HS-27A (cell line): ENCODE measurements at regions not wholly inside any gene's neighbourhood (a gene's known extent, or its start where the extent isn't known, plus 50 kb on each side); places are given as distances from the start of the nearest gene placed in this dataset.

Experiments
- DNase-seq: peaks from one replicate; pipeline ENCODE4 v3.0.0-alpha.2; 2012; ENCODE audit warnings: low read depth, missing footprints

DNA sequence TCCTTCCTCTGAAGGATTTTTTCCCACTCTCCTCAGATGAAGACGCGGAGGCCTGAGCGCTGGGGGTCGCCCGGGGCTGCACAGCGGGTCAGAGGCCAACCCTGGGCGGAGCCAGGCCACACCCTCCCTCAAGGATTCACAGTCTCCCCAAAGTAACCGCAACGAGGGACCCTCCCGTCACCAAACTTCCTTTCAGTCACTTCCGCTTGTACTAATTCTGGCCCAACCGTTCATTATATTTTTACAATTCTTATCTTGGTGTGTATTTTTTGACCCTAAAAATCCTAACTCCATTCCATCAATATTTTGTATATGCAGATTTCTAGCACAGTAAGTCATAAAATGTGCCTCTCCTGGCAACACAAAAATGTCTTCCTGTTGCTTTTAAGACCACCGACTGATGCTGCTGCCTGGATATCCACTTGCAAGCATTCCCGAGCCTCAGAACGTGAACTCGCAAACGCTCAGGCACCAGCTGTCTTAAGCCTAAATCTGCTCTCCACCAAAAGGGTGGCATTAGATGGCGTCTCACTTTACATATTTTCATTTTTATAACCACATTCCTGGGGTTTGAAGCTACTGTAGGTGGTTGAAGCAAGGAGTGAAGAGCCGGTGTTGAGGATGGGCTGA, 128.0 kb downstream of the DLL1 start:
- DNase-seq: no peak

GRCh38 chr6:170162011-170162774, 128.7 kb downstream of the DLL1 start:
- no peak for DNase-seq

- DNase-seq: no peak
Observed at GRCh38 chr6:170160628-170161611, 130.0 kb downstream of the DLL1 start.

GRCh38 chr6:170160031-170160627, 130.7 kb downstream of the DLL1 start:
- no peak for DNase-seq

DNA sequence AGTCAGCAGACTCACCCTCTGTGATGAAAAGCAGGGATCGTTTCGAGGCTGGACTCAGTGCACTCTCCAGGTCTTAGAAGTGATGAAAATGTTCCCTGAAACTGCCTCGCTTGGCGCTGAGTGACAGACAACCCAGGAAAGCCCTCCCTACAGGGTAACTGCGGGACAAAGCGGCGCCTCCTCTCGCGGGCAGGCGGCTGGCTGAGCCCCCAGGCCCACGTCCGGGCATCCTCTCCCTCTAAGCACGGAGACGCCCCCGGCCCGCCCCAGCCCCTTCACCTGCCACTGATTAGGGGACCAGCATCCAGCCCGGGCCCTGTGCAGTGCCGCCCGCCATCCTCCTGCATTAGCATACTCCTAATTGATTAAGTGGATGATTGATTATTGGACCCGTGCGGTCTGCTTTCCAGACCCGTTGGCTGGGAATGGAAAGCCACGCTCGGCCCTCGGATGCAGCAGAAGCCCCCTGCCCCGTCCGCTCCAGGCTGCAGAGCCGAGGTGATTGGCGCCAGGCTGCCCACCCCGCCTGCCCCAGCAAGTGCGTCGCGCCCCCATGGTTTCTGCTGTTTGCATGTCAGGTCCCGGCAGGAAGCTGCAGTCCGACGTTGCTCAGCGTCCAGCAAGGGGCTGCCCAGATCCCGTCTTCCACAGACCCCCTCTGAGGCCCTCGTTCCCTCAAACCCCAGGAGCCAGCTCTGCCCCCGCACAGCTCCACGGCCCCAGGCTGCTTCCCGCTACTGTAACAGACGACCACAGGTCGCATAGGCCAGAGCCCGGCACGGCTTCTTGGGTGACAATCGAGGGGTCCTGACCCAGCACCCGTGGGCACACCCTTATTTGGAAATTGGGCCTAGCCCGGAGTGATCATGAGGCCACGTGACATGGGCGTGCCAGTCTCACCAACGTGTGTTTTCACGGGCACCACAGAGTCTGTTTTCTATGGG, 131.6 kb downstream of the DLL1 start:
- DNase-seq: no peak

- no peak for DNase-seq
Observed at GRCh38 chr6:170158296-170159021, 132.4 kb downstream of the DLL1 start.

GRCh38 chr6:170157567-170158218, 133.2 kb downstream of the DLL1 start:
- no peak for DNase-seq

DNA sequence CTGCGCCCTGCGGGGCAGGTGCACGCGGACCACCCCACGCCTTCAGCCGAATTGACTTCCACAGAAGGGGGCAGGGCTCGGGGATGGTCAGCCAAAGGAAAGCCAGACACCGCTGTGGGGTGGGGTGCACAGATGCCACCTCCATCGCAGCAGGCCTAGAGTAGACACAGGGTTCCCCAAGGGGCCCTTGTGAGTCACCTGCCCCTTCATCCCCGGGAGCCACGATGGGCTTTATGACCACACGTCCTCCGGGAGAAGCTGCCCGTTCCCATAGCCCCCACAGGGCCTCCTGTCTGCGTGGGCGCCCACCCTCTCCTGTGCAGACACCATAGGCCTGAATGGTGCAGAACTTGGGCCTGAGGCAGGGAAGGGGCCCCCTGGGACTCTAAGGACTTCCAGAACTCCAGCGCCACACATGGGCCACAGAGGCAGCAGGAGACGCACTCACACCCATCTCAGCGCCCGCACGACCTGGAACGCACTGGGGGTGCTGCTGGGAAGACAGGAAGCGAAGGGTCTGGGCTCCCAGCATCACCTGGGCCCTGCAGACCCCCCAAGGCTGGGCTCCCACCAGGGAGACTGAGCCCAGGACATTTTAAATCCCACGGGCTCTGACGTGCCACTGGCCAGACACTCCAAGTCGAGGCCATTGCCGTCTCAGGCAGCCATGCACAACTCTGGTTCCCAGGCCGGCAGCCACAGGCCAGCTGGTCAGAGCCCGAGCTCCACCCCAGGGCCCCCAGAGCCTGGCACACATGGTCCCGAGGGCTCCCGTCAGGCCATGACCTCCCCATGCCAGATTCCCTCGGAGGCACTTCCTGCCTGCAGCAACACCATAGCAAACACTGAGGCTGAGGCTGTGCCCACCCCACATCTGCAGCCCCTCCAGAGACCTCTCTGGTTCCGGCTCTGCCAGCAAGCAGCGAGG, 134.2 kb downstream of the DLL1 start:
- DNase-seq: no peak

- no peak for DNase-seq
Observed at GRCh38 chr6:170155464-170156196, 135.2 kb downstream of the DLL1 start.

- no peak for DNase-seq
Observed at GRCh38 chr6:170153436-170154319, 137.2 kb downstream of the DLL1 start.

DNA sequence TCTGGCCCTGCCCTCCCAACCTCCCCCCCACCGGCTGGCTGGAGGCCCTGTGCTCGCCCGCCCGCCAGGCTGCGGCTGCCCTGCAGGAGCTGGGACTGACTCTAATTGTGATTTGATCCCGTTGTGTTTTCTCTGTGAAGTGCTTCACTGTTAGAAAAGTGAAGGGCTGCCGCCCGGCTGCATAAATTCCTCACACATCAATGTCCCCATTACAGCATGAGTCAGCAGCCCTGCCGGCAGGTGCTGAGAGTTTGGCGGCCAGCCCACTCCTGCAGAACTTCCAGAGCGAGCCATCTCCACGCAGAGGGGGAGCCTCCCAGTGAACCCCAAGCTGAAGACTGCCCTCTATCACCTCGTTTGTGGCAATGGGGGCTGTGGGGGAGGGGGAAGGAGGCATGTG, 137.9 kb downstream of the DLL1 start:
- no peak for DNase-seq

- DNase-seq: no peak
Observed at GRCh38 chr6:170152124-170152926, 138.6 kb downstream of the DLL1 start.

DNA sequence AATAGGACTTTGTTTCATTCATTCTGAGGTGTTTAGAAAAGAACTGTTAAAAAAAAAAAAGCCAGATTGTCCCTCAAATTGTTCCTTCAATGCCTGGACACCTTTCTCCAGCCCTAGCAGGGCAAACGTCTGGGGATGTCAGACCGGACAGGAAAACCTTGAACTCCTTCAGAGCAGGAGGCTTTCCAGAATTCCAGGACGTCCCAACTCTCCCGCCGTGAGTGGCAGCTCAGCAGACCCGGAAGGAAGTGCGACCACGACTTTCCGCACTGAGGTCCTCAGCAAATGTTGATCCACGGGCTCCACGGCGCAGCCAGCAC, 139.1 kb downstream of the DLL1 start:
- DNase-seq: no peak

DNA sequence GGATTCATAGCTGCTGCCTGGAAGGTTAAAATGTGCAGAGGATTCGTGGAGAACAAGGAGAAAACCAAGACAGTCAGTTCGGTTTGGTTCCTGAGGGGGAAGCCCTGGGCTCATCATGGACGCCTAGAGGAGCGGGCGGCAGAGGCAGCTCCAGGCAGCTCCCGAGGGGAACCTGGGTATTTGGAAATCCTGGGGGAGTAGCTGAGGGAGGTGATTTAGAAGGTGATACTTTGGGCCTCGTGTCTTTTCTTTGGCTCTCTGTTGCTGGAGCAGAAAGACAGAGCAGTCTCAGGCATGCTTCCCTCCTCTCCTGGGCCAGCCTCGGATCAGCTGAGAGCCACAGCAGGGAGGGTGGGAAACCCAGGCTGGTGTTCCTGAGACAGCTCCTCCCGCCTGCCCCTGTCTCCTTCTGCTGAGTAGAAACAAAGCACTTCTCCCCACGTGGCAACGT, 139.5 kb downstream of the DLL1 start:
- no peak for DNase-seq

GRCh38 chr6:170150590-170150945, 140.3 kb downstream of the DLL1 start:
- DNase-seq: no peak
